ENCODE measurements at regions not wholly inside any gene's neighbourhood (a gene's known extent, or its start where the extent isn't known, plus 50 kb on each side); places are given as distances from the start of the nearest gene placed in this dataset.
"Not testable (repeated sequence)": the region's sequence is repeated elsewhere in the genome, so short reads cannot be mapped to it uniquely, and the experiment has no call there.

DNA sequence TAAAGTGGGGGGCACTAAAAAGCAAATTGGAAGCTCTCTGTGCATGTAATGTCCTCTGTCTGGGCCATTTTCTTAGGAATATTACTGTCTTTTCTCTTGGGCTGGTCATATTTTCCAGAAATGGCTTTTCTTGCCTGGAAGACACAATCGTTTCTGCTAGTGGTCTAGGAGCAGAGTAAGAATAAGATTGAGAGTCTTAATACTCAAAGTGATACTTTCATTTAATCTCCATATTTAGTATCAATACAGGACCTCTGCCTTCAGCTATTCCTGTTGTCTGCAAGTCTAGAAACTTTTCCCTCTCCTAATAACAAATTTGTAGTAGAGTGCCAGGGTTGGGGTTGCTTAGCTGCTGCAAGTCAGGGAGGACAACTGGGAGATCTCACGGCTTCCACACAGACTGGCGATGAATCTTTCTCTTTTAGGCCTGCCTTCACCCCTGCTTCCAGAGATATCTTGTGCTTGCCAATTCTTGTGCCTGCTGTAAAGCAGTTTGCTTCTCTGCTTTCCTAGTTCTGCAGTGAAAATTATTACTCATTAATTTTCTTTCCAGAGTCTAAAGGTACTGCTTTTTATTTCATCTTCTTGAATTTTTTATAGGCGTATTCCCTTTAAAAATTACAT lies 149.6 kb downstream of the KBTBD2 start:
- not testable (repeated sequence) for H4K20me1 ChIP-seq (ENCODE audit: insufficient read depth, low read length, poor library complexity, severe bottlenecking); H3K4me3 ChIP-seq (ENCODE audit: low read length, poor library complexity, severe bottlenecking); H3K4me2 ChIP-seq (ENCODE audit: low read depth, low read length, poor library complexity, severe bottlenecking); H3K9me2 ChIP-seq (replicated peaks; ENCODE audit: low read depth, low read length); H2AFZ ChIP-seq (ENCODE audit: low read length); H3K79me2 ChIP-seq (ENCODE audit: insufficient read depth, low read length); H3K27me3 ChIP-seq (ENCODE audit: insufficient read depth, low read length, poor library complexity, severe bottlenecking); H3F3A ChIP-seq (ENCODE audit: low read depth); H3K9me3 ChIP-seq (ENCODE audit: insufficient read depth, low read depth, low read length); H3K9ac ChIP-seq (ENCODE audit: low read depth, low read length, poor library complexity, severe bottlenecking); H3K36me3 ChIP-seq (ENCODE audit: insufficient read depth, low read length); H3K4me1 ChIP-seq (ENCODE audit: insufficient read depth, low read length, poor library complexity, severe bottlenecking)

DNA sequence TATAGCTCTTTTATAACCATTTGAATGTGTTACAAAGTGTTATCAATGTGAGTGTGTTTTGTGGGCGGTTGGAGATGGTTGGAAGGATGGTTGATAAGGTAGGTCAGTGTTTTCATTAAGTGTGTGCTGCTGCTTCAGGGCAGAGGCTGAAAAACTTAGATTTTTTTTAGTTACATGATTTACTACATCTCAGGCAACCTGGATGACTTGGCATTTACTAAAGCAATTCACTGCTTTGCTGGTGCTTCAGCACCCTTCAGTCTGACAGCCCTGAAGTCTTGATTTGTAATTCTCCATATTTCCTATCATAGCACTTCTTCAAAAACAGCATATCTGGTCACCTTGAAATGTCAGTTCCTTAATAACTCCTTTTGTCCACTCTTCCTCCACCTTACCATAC lies 151.8 kb downstream of the KBTBD2 start:
- H3K27me3 ChIP-seq (ENCODE audit: insufficient read depth, low read length, poor library complexity, severe bottlenecking); H3K9me2 ChIP-seq (replicated peaks; ENCODE audit: low read depth, low read length); H3K4me2 ChIP-seq (ENCODE audit: low read depth, low read length, poor library complexity, severe bottlenecking); H3K4me1 ChIP-seq (ENCODE audit: insufficient read depth, low read length, poor library complexity, severe bottlenecking); H4K20me1 ChIP-seq (ENCODE audit: insufficient read depth, low read length, poor library complexity, severe bottlenecking); H2AFZ ChIP-seq (ENCODE audit: low read length); H3K9me3 ChIP-seq (ENCODE audit: insufficient read depth, low read depth, low read length); H3K36me3 ChIP-seq (ENCODE audit: insufficient read depth, low read length); H3F3A ChIP-seq (ENCODE audit: low read depth); H3K4me3 ChIP-seq (ENCODE audit: low read length, poor library complexity, severe bottlenecking); H3K9ac ChIP-seq (ENCODE audit: low read depth, low read length, poor library complexity, severe bottlenecking): not testable (repeated sequence)
- peaks cover 11% of the 10 kb centered on the region; the same call in 1 of the 2 replicates for H3K79me2 ChIP-seq (ENCODE audit: insufficient read depth, low read length)

DNA sequence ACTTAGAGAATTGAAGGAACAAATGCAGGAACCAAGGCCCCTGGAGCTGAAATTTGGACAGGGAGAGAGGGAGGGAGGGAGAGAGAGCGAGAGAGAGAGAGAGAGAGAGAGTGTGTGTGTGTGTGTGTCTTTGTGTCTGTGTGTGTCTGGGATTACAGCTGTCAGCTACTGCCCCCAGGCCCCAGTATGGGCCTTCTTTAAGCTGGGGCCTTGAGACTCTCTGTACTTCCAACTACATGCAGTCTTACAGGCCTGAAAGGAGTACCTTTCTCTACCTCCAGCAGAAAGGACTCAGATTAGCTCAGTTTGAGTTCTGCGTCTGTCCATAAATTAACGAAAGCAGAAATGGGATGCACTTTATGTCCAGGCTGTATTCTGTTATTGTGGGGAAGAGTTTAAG lies 153.2 kb downstream of the KBTBD2 start:
- not testable (repeated sequence) for H3K9me3 ChIP-seq (ENCODE audit: insufficient read depth, low read depth, low read length); H3K27me3 ChIP-seq (ENCODE audit: insufficient read depth, low read length, poor library complexity, severe bottlenecking); H3K36me3 ChIP-seq (ENCODE audit: insufficient read depth, low read length); H3K9me2 ChIP-seq (replicated peaks; ENCODE audit: low read depth, low read length); H3F3A ChIP-seq (ENCODE audit: low read depth); H3K9ac ChIP-seq (ENCODE audit: low read depth, low read length, poor library complexity, severe bottlenecking); H2AFZ ChIP-seq (ENCODE audit: low read length); H3K4me1 ChIP-seq (ENCODE audit: insufficient read depth, low read length, poor library complexity, severe bottlenecking); H4K20me1 ChIP-seq (ENCODE audit: insufficient read depth, low read length, poor library complexity, severe bottlenecking); H3K4me3 ChIP-seq (ENCODE audit: low read length, poor library complexity, severe bottlenecking); H3K4me2 ChIP-seq (ENCODE audit: low read depth, low read length, poor library complexity, severe bottlenecking)
- H3K79me2 ChIP-seq (ENCODE audit: insufficient read depth, low read length), result peaks cover 17% of the 10 kb centered on the region; the same call in 1 of the 2 replicates

DNA sequence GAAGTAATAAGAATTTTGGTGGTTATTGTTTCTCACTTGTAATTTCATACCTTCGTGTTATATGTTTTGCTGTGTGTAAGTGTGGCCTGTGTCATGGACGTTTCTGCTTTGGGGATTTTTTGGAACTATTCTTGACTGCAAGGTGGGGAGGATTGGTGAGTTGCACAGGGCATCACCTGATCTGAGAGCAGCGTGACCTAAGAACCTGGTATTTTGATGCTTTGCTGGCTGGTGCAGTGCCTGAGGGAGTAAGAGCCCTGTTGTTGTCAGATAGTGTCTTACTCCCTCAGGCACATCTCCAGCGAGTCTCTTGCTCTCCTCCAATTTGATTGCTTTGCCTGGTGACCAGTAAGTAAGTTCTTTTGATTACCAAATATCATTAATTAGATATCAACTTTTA lies 158.8 kb downstream of the KBTBD2 start:
- not testable (repeated sequence) for H3K36me3 ChIP-seq (ENCODE audit: insufficient read depth, low read length); H3K4me1 ChIP-seq (ENCODE audit: insufficient read depth, low read length, poor library complexity, severe bottlenecking); H3K9ac ChIP-seq (ENCODE audit: low read depth, low read length, poor library complexity, severe bottlenecking); H3F3A ChIP-seq (ENCODE audit: low read depth); H4K20me1 ChIP-seq (ENCODE audit: insufficient read depth, low read length, poor library complexity, severe bottlenecking); H3K9me2 ChIP-seq (replicated peaks; ENCODE audit: low read depth, low read length); H2AFZ ChIP-seq (ENCODE audit: low read length); H3K9me3 ChIP-seq (ENCODE audit: insufficient read depth, low read depth, low read length); H3K27me3 ChIP-seq (ENCODE audit: insufficient read depth, low read length, poor library complexity, severe bottlenecking)
- H3K4me2 ChIP-seq (ENCODE audit: low read depth, low read length, poor library complexity, severe bottlenecking), result peak overlapping the region; percentile 63
- H3K79me2 ChIP-seq (ENCODE audit: insufficient read depth, low read length), result peaks cover 25% of the 10 kb centered on the region; the same call in 1 of the 2 replicates
- peak overlapping the region; percentile 43 for H3K4me3 ChIP-seq (ENCODE audit: low read length, poor library complexity, severe bottlenecking)

DNA sequence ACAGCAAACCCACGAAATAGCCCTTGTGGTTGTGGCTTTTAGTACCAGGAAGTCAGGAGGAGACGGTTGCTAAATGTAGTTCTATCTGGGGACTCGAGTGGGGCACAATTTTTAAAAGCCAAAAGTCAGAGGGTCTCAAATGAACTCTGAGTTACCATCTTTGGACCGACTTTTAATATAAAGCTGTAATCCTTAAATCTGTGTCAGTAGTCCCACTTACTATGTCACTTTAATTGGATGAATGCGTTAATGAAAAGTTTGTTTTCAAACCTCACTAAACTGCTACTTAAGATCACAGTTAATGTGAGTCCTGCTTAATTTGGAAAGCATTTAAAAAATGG lies 162.3 kb downstream of the KBTBD2 start:
- Histone ChIP-seq H3K79me2 (ENCODE audit: insufficient read depth, low read length) (peaks cover 25% of the 10 kb centered on the region; the same call in 1 of the 2 replicates), H3K9ac (ENCODE audit: low read depth, low read length, poor library complexity, severe bottlenecking) (peak overlapping the region; percentile 78), H3K4me2 (ENCODE audit: low read depth, low read length, poor library complexity, severe bottlenecking) (peak overlapping the region; percentile 76), H3K4me3 (ENCODE audit: low read length, poor library complexity, severe bottlenecking) (peak overlapping the region; percentile 85)
- H3F3A ChIP-seq (ENCODE audit: low read depth); H4K20me1 ChIP-seq (ENCODE audit: insufficient read depth, low read length, poor library complexity, severe bottlenecking); H3K4me1 ChIP-seq (ENCODE audit: insufficient read depth, low read length, poor library complexity, severe bottlenecking); H3K9me3 ChIP-seq (ENCODE audit: insufficient read depth, low read depth, low read length); H2AFZ ChIP-seq (ENCODE audit: low read length); H3K27me3 ChIP-seq (ENCODE audit: insufficient read depth, low read length, poor library complexity, severe bottlenecking); H3K9me2 ChIP-seq (replicated peaks; ENCODE audit: low read depth, low read length); H3K36me3 ChIP-seq (ENCODE audit: insufficient read depth, low read length): not testable (repeated sequence)

DNA sequence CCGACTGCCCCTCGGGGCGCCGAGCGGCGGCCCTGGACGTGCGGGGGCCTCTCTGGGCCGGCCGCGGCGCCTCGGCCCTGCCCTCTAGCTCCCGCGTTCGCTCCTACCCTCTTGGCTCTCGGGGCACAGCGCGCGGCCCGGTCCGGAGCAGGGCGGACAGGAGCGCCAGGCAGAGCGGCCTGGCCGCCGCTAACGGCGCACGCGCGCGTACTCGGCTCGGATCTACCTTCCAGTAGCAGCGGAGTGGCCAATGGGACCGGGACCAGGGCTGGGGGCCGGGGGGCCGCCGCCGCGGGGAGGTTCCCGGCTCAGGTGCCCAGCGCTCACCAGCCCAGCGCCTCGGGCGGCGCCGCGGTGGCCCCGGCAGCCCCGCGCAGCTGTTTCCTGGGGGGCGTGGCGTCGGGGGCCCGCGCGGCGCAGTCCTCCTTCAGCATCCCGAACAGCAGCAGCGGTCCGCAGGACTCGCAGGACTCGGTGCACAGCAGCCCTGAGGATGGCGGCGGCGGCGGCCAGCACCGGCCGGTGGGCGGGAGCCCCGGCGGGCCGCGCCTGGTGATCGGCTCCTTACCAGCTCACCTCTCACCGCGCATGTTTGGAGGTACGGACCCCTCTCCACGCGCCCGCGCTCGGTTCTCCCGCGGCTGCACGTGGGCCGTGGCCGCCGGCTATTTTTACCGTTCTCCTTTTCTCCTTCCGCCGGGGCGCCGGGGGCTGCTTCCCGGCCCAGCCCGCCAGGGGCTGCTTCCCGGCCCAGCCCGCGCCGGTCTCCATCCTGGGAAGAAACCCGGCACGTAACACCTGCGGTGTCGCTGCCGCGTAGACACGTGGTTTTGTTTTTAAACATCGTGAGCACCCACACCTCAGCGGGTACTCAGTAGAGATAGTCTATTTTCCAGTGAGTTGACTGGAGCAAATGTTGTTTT lies 162.9 kb downstream of the KBTBD2 start:
- H3K27me3 ChIP-seq (ENCODE audit: insufficient read depth, low read length, poor library complexity, severe bottlenecking); H4K20me1 ChIP-seq (ENCODE audit: insufficient read depth, low read length, poor library complexity, severe bottlenecking); H3K9me3 ChIP-seq (ENCODE audit: insufficient read depth, low read depth, low read length); H3F3A ChIP-seq (ENCODE audit: low read depth); H3K4me1 ChIP-seq (ENCODE audit: insufficient read depth, low read length, poor library complexity, severe bottlenecking); H3K9me2 ChIP-seq (replicated peaks; ENCODE audit: low read depth, low read length); H3K36me3 ChIP-seq (ENCODE audit: insufficient read depth, low read length): not testable (repeated sequence)
- H2AFZ ChIP-seq (ENCODE audit: low read length), result peak overlapping the region; percentile 93; the same call in 1 of the 2 replicates
- peak overlapping the region; percentile 78 for H3K9ac ChIP-seq (ENCODE audit: low read depth, low read length, poor library complexity, severe bottlenecking)
- H3K4me2 ChIP-seq (ENCODE audit: low read depth, low read length, poor library complexity, severe bottlenecking), result peak overlapping the region; percentile 76
- H3K4me3 ChIP-seq (ENCODE audit: low read length, poor library complexity, severe bottlenecking), result peak overlapping the region; percentile 85
- peaks cover 21% of the 10 kb centered on the region; the same call in 1 of the 2 replicates for H3K79me2 ChIP-seq (ENCODE audit: insufficient read depth, low read length)

DNA sequence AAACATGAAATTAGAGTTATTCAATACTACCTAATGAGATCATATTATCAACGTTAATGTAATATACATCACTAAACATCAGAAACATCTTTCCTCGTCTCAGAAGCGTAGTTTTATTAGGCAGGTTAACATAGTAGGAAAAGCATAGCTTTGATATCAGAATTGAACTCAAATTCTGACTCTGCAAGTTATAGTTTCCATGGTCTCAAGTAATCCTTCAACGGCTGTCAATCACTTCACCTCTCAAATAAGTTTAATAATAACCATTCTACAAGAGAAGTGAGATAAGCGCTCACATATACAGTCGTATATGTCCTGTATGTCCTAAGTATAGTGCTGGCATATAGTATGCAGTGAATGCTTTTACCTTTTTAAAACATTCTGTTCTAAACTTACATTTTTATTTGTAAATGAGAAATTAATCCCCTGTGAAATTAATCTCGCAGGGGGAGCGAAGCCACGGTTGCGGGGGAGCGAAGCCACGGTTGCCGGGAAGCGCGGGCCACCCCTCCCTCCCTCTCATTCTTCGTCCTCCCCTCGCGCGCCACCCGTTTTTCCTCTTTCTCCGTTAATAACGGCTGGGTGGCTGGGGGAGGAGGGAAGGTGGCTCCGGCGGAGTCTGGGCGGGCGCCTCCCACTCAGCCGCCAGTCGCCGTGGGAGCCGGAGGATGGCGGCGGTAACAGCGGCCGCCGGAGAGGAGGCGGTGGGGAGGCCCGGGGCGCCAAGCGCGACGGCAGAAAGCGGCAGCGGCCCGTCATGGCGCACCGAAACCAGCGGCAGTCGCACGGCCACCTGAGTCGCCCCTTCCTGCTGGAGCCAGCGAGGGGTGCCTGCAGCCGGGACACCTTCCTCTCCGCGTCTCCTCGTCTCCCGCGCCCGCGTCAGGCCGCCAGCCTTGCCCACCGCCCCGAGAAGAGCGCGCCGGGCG lies 163.8 kb downstream of the KBTBD2 start:
- H3K9ac ChIP-seq (ENCODE audit: low read depth, low read length, poor library complexity, severe bottlenecking), result peak overlapping the region; percentile 78
- not testable (repeated sequence) for H3F3A ChIP-seq (ENCODE audit: low read depth); H3K4me1 ChIP-seq (ENCODE audit: insufficient read depth, low read length, poor library complexity, severe bottlenecking); H3K9me3 ChIP-seq (ENCODE audit: insufficient read depth, low read depth, low read length); H4K20me1 ChIP-seq (ENCODE audit: insufficient read depth, low read length, poor library complexity, severe bottlenecking); H3K27me3 ChIP-seq (ENCODE audit: insufficient read depth, low read length, poor library complexity, severe bottlenecking); H3K36me3 ChIP-seq (ENCODE audit: insufficient read depth, low read length); H3K9me2 ChIP-seq (replicated peaks; ENCODE audit: low read depth, low read length)
- peak overlapping the region; percentile 76 for H3K4me2 ChIP-seq (ENCODE audit: low read depth, low read length, poor library complexity, severe bottlenecking)
- H2AFZ ChIP-seq (ENCODE audit: low read length), result peak overlapping the region; percentile 93
- H3K79me2 ChIP-seq (ENCODE audit: insufficient read depth, low read length), result peaks cover 16% of the 10 kb centered on the region; the same call in 1 of the 2 replicates
- peak overlapping the region; percentile 85 for H3K4me3 ChIP-seq (ENCODE audit: low read length, poor library complexity, severe bottlenecking)

Measured in Loucy (cell line).